Common myeloid progenitor, CD34-positive (primary cell): ENCODE measurements at regions not wholly inside any gene's neighbourhood (a gene's known extent, or its start where the extent isn't known, plus 50 kb on each side); places are given as distances from the start of the nearest gene placed in this dataset.

Experiments used
- CTCF ChIA-PET: fragments of 350-600 bp; sonication (Branson Sonifier 250); formaldehyde crosslinking; loops from one replicate; lab custom pipeline; 2021; ENCODE audit warnings: antibody characterized with exemption; lab: Charles Lee
- POLR2A ChIA-PET: fragments of 350-600 bp; sonication (Branson Sonifier 250); formaldehyde crosslinking; loops from one replicate; lab custom pipeline; 2021; ENCODE audit warnings: antibody characterized with exemption; lab: Charles Lee
- DNase-seq, 3 donors: peaks; one replicate each; pipeline versions ENCODE4 v3.0.0 to v3.0.0-alpha.2; 2013
- H3K27ac ChIP-seq, 2 experiments: 1 replicate in 1 of 2; 2 replicates in 1 of 2; pipeline ENCODE4 v1.7.0; 2013; ENCODE audit warnings: inconsistent platforms in 2 of 2, low read length in 2 of 2, mild to moderate bottlenecking in 2 of 2, low read depth in 1 of 2, moderate library complexity in 1 of 2; ENCODE audit not compliant: severe bottlenecking in 2 of 2, insufficient read depth in 1 of 2, poor library complexity in 1 of 2
- H3K27me3 ChIP-seq, 5 experiments: replicated peaks in 2 of 5; 1 replicate in 3 of 5; 2 replicates in 2 of 5; pipeline versions ENCODE4 v1.6.1 to v1.7.0; 2013; ENCODE audit warnings: low read length in 4 of 5, mild to moderate bottlenecking in 2 of 5, moderate library complexity in 2 of 5, inconsistent platforms in 1 of 5; ENCODE audit not compliant: insufficient read depth in 5 of 5, control insufficient read depth in 4 of 5
- H3K36me3 ChIP-seq, 4 experiments: 1 replicate in 2 of 4; 2 replicates in 2 of 4; pipeline versions ENCODE4 v1.6.1 to v1.7.0; 2013; ENCODE audit warnings: low read length in 3 of 4, control low read depth in 1 of 4, mild to moderate bottlenecking in 1 of 4; ENCODE audit not compliant: control insufficient read depth in 4 of 4, insufficient read depth in 4 of 4
- H3K4me1 ChIP-seq, 4 experiments: 1 replicate in 3 of 4; 2 replicates in 1 of 4; pipeline versions ENCODE4 v1.6.1 to v1.7.1; 2013; ENCODE audit warnings: low read length in 3 of 4, mild to moderate bottlenecking in 3 of 4, control low read depth in 1 of 4, inconsistent platforms in 1 of 4, moderate library complexity in 1 of 4; ENCODE audit not compliant: control insufficient read depth in 4 of 4, insufficient read depth in 4 of 4; ENCODE audit errors: control extremely low read depth in 1 of 4
- H3K4me3 ChIP-seq, 7 experiments: 1 replicate in 4 of 7; 2 replicates in 3 of 7; pipeline versions ENCODE4 v1.5.1 to v1.7.0; 2013; ENCODE audit warnings: mild to moderate bottlenecking in 7 of 7, low read length in 6 of 7, moderate library complexity in 6 of 7, inconsistent platforms in 2 of 7, low read depth in 2 of 7, control low read depth in 1 of 7; ENCODE audit not compliant: insufficient read depth in 4 of 7, control insufficient read depth in 1 of 7; ENCODE audit errors: extremely low read depth in 1 of 7
- H3K9me3 ChIP-seq, 5 experiments: 1 replicate in 4 of 5; 2 replicates in 1 of 5; pipeline versions ENCODE4 v1.6.1 to v1.7.1; 2013; ENCODE audit warnings: low read length in 4 of 5, mild to moderate bottlenecking in 2 of 5, inconsistent platforms in 1 of 5, low read depth in 1 of 5, moderate library complexity in 1 of 5; ENCODE audit not compliant: control insufficient read depth in 4 of 5, insufficient read depth in 2 of 5; ENCODE audit errors: control extremely low read depth in 1 of 5
- WGBS: methylation state at CpG from one replicate; pipeline ENCODE4 v1.1.5; 2013; ENCODE audit not compliant: insufficient coverage; 5-methylcytosine and 5-hydroxymethylcytosine counted together

DNA sequence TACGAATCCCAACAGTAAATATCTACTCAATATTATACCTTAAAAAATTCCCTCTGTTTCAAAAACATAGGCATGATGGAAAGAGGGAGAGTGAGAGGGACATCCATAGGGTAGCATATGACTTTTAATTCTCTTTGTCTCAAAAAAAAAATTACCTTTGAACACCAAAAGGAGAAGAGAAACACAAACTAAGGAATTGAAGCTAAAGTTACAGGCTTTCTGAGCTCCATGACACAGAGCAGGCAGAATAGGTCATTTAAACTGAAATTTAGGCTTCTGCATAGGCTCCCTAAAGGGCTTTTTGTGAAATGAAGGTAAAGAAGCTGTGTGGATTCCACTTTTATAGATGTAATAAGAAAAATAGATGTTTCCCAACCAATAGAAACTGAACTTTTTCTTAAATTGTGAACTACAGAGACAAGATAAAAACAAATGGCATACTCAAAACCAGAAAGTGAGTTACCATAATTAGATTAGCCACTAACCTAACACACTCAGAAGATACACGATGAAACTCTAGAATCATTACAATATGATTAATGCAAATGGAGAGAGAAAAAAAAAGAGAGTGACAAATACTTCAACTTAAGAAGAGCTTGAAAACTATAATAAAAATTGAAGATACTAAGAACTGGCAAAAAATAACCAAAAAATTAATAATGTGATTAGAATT, 584.6 kb downstream of the GABRG1 start:
- Histone ChIP-seq H3K27me3 (no peaks in the 10 kb centered on the region), H3K9me3 (no peaks in the 10 kb centered on the region), H3K27ac (no peak overlapping the region), H3K36me3 (no peaks in the 10 kb centered on the region), H3K4me3 (no peak overlapping the region), H3K4me1 (no peaks in the 10 kb centered on the region)
- POLR2A ChIA-PET, result no interaction called here
- CTCF ChIA-PET, result no interaction called here
- no peak for DNase-seq
- WGBS, result no CpG with 5 or more reads among the region's 2 CpGs

DNA sequence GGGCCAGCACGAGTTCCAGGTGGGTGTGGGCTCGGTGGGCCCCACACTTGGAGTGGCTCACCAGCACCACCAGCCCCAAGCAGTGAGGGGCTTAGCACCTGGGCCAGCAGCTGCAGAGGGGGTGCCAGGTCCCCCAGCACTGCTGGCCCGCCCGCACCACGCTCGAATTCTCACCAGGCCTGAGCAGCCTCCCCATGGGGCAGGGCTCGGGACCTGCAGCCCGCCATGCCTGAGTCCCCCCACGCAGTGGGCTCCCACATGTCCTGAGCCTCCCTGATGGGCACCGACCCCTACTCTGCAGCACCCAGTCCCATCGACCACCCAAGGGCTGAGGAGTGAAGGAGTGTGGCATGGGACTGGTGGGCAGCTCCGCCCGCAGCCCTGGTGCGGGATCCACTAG, 593.4 kb downstream of the GABRG1 start:
- peaks cover 0 to 7% (median 2%) of the 10 kb centered on the region in 5 experiments for H3K9me3 ChIP-seq
- CTCF ChIA-PET, result no interaction called here

DNA sequence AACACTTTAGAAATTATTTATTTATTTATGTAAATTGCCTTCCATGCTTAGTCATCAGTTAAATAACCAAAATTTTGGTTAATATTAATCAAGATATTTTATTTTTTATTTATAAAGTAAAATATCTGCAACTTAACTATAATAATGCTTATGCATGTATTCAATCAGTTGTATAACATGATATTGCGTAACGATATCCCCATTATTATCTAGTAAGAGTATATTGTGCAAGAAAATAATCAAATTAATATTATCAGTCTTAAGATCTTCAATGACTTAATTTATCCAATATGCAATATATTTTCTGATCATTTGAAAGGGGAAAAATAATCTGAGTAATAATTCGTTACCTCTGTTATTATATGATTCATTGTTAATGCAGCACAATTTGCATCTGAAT, 596.7 kb downstream of the GABRG1 start:
- no peaks in the 10 kb centered on the region for H3K4me1 ChIP-seq
- no peak overlapping the region for H3K4me3 ChIP-seq
- DNase-seq, result no peak
- no peak overlapping the region for H3K27ac ChIP-seq
- ChIA-PET CTCF (no interaction called here), POLR2A (no interaction called here)
- no peaks in the 10 kb centered on the region for H3K27me3 ChIP-seq
- H3K36me3 ChIP-seq, result no peaks in the 10 kb centered on the region
- no CpG with 5 or more reads among the region's 3 CpGs for WGBS
- peaks cover 0 to 7% (median 2%) of the 10 kb centered on the region in 5 experiments for H3K9me3 ChIP-seq

More for the DNA sequence above, 593.4 kb downstream of the GABRG1 start:
- Histone ChIP-seq H3K27ac (no peak overlapping the region), H3K36me3 (no peaks in the 10 kb centered on the region), H3K4me1 (no peaks in the 10 kb centered on the region), H3K4me3 (no peak overlapping the region), H3K27me3 (no peaks in the 10 kb centered on the region)
- POLR2A ChIA-PET, result no interaction called here
- no peak for DNase-seq
- over 99% methylated on average over 11 of the region's 14 CpGs for WGBS

DNA sequence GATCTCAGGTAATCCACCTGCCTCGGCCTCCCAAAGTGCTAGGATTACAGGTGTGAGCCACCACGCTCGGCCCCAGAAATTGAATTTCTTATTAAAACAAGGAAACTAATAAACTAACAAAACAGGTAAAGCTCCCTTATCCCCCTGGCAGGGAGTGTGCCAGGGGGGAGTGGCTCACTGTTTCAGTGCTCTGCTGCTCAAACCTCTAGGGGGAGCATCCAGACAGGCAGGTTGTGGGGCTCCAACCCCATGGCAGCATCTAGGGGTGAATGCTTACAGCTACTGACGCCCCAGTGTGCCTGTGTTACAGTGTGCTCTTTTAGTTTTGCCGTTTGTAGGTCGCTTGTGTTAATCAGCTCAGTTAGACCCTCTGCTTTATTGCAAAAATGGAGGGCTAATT, 605.0 kb downstream of the GABRG1 start:
- 100% methylated on average over 4 of the region's 6 CpGs for WGBS
- ChIA-PET CTCF (no interaction called here), POLR2A (no interaction called here)
- no peaks in the 10 kb centered on the region for H3K36me3 ChIP-seq
- H3K27me3 ChIP-seq, result no peaks in the 10 kb centered on the region
- no peaks in the 10 kb centered on the region for H3K9me3 ChIP-seq
- no peaks in the 10 kb centered on the region for H3K4me1 ChIP-seq
- H3K27ac ChIP-seq, result no peak overlapping the region
- H3K4me3 ChIP-seq, result no peak overlapping the region
- no peak for DNase-seq

DNA sequence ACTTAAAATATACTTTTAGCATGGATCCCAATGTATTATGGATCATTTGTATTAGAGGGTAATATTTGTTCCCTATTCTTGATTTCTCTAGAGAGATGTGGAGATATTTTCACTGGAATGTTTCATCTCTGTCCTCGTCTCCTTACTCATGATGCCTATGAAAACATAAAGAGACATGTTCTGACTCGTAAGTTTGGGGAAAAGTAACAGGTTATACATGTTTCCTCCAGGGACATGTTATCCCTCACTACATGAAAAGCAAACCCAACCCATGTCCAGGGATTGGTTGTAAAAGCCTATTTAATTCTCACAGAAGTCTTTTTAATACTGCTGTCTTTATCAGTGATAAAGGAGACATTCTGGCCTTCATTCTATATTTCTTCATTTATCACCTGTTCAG, 621.4 kb downstream of the GABRG1 start:
- Histone ChIP-seq H3K4me1 (no peaks in the 10 kb centered on the region), H3K4me3 (no peak overlapping the region), H3K36me3 (no peaks in the 10 kb centered on the region), H3K27me3 (no peaks in the 10 kb centered on the region), H3K27ac (no peak overlapping the region), H3K9me3 (no peaks in the 10 kb centered on the region)
- ChIA-PET CTCF (no interaction called here), POLR2A (no interaction called here)
- no peak for DNase-seq
- no CpG with 5 or more reads among the region's 2 CpGs for WGBS

DNA sequence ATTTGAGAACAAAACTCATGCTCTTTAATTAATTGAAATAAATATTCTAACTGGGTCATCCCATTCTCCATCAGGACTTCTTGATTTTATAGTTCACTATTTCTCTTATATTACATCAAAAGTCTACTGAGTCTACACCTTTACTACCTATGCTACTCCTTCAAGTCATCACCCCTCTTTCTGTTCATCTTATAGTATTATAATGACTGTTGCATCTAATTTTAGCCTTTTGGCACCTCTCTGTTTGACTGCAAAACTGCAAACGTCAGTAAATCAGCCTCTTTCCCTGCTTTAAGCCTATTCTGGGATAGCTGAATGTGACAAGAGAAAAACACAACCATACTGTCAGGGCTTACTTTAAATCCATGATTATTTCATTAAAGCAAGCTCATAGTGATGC, 639.1 kb downstream of the GABRG1 start:
- Histone ChIP-seq H3K9me3 (no peaks in the 10 kb centered on the region), H3K27ac (no peak overlapping the region), H3K4me3 (no peak overlapping the region), H3K4me1 (no peaks in the 10 kb centered on the region), H3K27me3 (no peaks in the 10 kb centered on the region), H3K36me3 (no peaks in the 10 kb centered on the region)
- no peak for DNase-seq
- POLR2A ChIA-PET, result no interaction called here
- CTCF ChIA-PET, result no interaction called here
- 90% methylated on average over 1 of the region's 1 CpG for whole genome bisulfite sequencing

DNA sequence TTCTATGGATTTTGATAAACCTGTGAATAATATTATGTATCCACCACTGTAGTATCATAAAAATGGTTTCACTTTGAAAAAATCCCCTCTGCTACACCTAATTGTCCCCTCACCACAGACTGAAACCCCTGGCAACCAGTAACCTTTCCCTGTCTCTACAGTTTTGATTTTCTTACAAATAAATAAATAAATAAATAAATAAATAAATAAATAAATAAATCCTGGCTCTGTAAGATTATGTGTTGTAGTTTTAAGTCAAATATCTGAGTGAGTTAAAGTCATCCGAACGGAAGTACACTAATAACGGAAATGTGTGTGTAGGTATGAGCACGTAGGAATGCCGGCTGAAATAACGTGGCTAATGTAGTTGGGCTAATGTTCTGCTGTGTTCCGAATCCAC, 641.5 kb downstream of the GABRG1 start:
- peaks cover 0 to 1% (median under 1%) of the 10 kb centered on the region in 5 experiments for H3K9me3 ChIP-seq
- 88% methylated on average over 6 of the region's 7 CpGs for WGBS
- H3K27me3 ChIP-seq, result no peaks in the 10 kb centered on the region
- CTCF ChIA-PET, result no interaction called here
- H3K36me3 ChIP-seq, result no peaks in the 10 kb centered on the region
- no peak overlapping the region for H3K27ac ChIP-seq
- POLR2A ChIA-PET, result no interaction called here
- no peaks in the 10 kb centered on the region for H3K4me1 ChIP-seq
- DNase-seq, result no peak
- H3K4me3 ChIP-seq, result no peak overlapping the region
